Mesenteric fat pad (tissue), 1 donor: ENCODE measurements at regions not wholly inside any gene's neighbourhood (a gene's known extent, or its start where the extent isn't known, plus 50 kb on each side); places are given as distances from the start of the nearest gene placed in this dataset.

ENCODE experiments used
- DNase-seq: peaks from one replicate; pipeline ENCODE4 v3.0.0-alpha.2; 2020; ENCODE audit warnings: low spot score
- donor health status: DM: yes; HTN: yes; CAD: no.

GRCh38 chr3:28800203-28800602 is 451.6 kb upstream of the AZI2 start:
- no peak for DNase-seq

DNA sequence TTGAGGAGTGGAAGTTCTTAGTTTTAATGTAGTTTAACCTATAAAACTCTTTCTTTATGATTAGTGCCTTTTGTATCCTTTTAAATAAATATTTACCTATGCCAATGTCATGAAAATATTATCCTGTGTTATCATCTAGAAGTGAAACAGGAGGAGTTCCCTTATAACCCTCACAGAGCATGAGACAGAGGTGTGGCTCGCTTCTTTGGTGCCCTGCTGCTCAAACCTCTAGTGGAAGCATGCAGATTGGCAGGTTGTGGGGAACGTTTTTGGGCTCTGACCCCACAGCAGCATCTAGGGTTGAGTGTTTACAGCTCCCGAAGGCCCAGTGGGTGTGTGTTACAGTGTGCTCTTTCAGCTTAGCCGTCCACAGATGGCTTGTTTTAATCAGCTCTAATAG is 459.4 kb upstream of the AZI2 start:
- no peak for DNase-seq

DNA sequence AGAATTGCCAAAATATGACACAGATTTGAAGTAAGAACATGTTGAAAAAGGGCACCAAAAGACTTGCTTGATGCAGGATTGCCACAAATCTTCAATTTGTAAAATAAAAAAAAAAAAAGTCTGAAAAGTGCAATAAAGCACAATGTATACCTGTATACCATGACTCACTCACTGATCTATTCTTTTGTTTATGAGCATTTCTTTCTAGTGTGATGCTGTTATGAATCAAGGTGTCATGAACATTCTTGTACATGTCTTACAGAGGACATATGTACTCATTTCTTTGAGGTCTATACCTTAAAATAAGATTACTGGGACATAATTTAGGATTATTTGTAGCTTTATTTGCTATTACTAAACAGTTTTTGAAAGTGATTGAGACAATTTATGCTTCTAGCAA is 464.9 kb upstream of the RBMS3 start:
- DNase-seq = no peak

- DNase-seq = no peak
Observed at GRCh38 chr3:28824316-28824715, 456.6 kb upstream of the RBMS3 start.

GRCh38 chr3:28826840-28827239 is 454.0 kb upstream of the RBMS3 start:
- DNase-seq = no peak

GRCh38 chr3:28835249-28835648 is 445.6 kb upstream of the RBMS3 start:
- no peak for DNase-seq

GRCh38 chr3:28835751-28836150 is 445.1 kb upstream of the RBMS3 start:
- no peak for DNase-seq

GRCh38 chr3:28836199-28836598 is 444.7 kb upstream of the RBMS3 start:
- no peak for DNase-seq

DNA sequence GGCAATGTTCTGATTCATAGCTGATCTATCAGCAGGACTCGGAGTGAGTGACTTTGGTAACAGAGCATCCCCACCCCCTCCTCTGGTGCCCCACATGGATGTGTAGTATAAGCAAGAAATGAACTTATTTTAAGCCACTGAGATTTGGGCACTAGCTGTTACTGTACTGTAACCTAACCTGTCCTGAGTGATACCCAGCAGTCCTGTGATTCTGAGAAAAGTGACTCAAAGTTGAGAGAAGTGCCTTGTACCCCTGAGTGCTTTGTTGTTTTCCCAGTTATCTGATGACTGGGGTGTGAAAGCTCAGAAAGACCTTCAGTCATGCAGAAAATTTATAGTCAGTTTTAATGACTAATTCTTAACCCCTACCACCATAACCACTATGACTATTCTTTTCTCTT is 439.9 kb upstream of the RBMS3 start:
- DNase-seq = no peak

DNA sequence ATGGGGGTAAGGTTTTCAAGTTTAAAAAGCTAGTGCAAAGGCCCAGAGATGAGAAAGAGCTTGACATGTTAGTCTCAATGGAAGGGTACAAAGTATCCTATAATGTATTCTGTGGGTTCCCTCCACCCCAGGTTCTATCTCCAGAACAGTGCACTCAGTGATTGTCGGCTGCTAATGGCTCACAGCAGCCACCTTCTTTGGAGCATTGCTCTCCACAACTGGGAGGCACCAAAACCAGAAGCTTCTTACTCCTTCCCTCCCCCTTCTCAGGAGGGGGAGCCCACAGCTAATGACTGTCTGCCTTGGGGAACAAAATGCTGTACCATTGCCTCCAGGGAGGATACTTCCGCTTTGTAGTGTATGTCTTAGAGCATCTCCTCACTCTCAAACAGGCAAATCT is 439.4 kb upstream of the RBMS3 start:
- DNase-seq = no peak

DNA sequence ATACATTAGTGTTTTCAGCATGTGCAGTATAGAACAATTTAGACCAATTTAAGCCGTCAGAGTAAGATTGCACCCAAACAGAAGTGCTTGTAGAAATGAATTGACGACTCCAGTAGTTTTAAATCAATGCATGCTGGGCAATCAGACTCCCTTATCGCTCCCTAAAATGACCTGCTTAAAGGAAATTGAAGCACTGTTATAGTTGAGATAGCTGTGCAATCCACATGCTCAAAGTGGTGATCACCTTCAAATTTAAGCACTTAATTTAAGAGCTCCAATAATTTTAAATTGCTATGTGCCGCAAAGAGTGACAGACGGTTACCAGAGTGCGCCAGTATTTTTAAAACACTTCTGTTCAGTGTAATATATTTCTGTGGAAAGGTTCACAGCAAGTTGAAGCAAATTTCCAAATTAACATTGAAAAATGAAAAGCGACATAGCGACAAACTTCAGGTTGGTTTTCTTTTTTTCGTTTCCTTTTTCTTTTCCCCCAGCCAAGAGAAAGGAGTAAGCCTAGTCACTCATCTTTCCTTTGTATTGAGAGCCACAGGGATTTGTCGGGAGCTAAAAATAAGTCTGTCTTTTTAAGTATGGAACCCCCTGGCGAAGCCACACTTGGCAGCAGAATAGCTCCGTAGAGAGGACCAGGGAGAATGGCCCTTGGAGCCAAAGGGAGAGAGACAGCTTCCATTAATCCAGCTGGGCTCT is 436.4 kb upstream of the RBMS3 start:
- no peak for DNase-seq

- DNase-seq = no peak
Observed at GRCh38 chr3:28845006-28845324, 435.9 kb upstream of the RBMS3 start.

DNA sequence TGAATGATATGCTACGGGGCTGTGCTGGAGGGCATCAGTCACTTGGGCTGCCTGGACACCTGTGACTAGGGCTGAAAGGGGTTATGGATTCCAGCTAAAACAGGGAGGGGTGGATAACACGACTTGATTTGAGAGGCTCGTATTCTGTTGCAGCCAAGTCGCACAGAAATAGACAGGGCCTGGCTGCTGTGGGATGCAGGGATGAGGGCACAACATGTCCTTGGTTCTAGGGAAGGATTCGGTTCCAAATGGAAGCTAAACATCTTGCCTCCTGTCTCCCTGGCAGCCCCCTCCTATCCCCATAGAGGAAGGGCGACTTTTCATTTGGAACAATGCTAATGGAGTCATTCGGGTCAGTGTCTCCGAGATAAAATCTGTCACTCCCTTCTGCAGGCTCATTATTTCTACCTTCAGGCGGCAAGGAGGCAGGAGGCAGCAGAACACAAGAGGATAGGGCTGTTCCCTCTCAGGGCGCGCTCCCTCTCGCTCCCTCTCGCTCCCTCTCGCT is 433.8 kb upstream of the RBMS3 start:
- DNase-seq = no peak

GRCh38 chr3:28847736-28848135 is 433.1 kb upstream of the RBMS3 start:
- no peak for DNase-seq

- DNase-seq = no peak
Observed at GRCh38 chr3:28850186-28850585, 430.7 kb upstream of the RBMS3 start.

GRCh38 chr3:28853830-28854229 is 427.0 kb upstream of the RBMS3 start:
- no peak for DNase-seq

DNA sequence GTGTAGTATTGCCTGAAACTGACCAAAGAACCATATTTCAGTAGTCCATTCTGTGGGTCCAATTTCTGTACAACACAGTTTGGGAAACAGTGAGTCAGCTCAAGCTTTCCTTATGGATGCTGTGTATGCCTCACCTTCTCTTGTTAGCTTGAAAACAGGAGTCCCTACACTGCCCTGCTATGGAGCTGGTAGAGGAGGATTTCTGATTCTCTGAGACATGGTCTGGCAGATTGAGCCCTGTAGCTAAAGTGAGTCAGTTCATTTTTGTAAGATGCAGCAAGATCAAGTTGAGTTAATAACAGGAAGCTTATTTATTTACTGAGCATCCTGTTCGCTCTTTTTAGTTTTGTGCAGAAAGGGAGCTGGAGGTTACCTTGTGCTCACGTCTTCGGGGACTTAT is 424.1 kb upstream of the RBMS3 start:
- DNase-seq = no peak

- DNase-seq = no peak
Observed at GRCh38 chr3:28859897-28860296, 421.0 kb upstream of the RBMS3 start.

DNA sequence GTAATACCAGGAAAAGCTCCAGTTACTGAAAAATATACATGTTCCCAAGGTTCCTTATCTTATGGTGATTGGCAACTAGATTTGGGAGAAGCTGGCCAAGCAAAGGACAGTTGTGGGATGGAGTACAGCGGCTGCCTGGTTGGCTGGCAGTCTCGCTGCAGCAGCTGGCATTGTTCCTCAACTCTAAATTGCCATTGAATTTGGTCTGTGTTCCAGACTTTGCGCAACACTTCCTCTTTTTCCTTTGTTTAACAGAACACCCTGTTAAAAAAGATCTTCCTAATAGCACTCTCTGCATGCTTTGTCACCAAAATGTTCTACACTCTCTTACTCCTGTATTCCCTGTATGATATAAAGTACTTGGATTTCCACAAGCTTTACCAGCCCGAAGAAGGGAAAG is 420.6 kb upstream of the RBMS3 start:
- DNase-seq = no peak

- DNase-seq = no peak
Observed at GRCh38 chr3:28863186-28863585, 417.7 kb upstream of the RBMS3 start.

GRCh38 chr3:28867836-28868235 is 413.0 kb upstream of the RBMS3 start:
- no peak for DNase-seq

DNA sequence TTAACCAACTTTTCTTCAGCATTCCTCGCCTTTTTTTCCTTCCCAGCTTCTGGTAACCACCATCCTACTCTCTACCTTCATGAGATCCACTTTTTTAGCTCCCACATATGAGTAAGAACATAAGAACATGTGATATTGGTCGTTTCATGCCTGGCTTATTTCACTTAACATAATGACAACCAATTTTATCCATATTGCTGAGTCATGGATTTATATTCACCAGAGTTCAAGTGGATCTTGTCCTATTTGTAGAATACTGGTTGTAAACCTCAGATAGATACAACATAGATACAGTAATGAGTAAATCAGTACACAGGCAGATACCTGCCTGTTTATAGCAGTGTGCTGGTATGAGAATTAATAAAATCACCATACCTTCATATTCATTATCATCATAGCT is 412.0 kb upstream of the RBMS3 start:
- no peak for DNase-seq

DNA sequence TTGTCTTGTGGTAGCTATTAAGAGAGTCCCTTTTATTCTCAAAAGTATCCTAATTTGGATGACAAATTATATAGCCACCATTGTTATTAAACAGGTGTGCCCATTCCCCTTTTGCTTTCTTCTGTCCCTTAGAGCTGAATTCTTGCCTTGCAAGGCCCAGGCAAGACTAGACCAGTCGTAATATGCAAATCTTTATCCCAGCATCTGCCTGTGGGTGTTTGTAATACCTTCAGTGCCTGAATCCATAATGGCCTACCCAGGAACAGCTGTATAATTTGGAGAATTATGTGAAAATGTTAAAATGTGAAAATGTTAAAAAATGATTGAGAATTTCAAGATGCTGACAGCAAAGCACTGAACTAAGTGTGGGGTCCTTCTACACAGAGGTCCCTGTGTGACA is 403.0 kb upstream of the RBMS3 start:
- no peak for DNase-seq

DNA sequence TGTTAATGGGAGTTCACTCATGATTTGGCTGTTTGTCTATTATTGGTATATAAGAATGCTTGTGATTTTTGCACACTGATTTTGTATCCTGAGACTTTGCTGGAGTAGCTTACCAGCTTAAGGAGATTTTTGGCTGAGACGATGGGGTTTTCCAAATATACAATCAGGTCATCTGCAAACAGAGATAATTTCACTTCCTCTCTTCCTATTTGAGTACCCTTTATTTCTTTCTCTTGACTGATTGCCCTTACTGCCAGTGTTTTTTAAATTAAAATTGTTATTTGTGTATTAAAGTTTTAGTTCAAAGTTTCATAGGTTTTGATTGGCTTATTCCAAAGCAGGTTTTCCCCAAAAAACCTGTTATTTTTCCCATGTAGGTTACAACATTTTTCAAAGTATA is 390.5 kb upstream of the RBMS3 start:
- no peak for DNase-seq
